Neuronal stem cell (in vitro differentiated cells): ENCODE measurements at regions not wholly inside any gene's neighbourhood (a gene's known extent, or its start where the extent isn't known, plus 50 kb on each side); places are given as distances from the start of the nearest gene placed in this dataset.

ENCODE experiments used
- DNase-seq: peaks from one replicate; pipeline ENCODE4 v3.0.0-alpha.2; 2013; ENCODE audit warnings: low spot score
- H2AFZ ChIP-seq: one replicate; pipeline ENCODE4 v1.6.1; 2013; ENCODE audit warnings: mild to moderate bottlenecking, low read length, inconsistent platforms
- H2AK5ac ChIP-seq: 2 replicates; pipeline ENCODE4 v1.6.1; 2013; ENCODE audit warnings: low read depth, mild to moderate bottlenecking, inconsistent platforms, low read length, moderate library complexity, mixed read lengths
- H2BK120ac ChIP-seq: 2 replicates; pipeline ENCODE4 v1.6.1; 2013; ENCODE audit warnings: low read depth, mild to moderate bottlenecking, inconsistent platforms, low read length, moderate library complexity, mixed read lengths
- H2BK12ac ChIP-seq: one replicate; pipeline ENCODE4 v1.6.1; 2013; ENCODE audit warnings: low read length, inconsistent platforms
- H2BK15ac ChIP-seq: 2 replicates; pipeline ENCODE4 v1.6.1; 2013; ENCODE audit warnings: mild to moderate bottlenecking, low read length, inconsistent platforms, mixed read lengths
- H2BK5ac ChIP-seq: one replicate; pipeline ENCODE4 v1.6.1; 2013; ENCODE audit warnings: inconsistent platforms, mild to moderate bottlenecking, low read length, moderate library complexity
- H3K14ac ChIP-seq: one replicate; pipeline ENCODE4 v1.6.1; 2013; ENCODE audit warnings: low read length, inconsistent platforms
- H3K18ac ChIP-seq: 2 replicates; pipeline ENCODE4 v1.6.1; 2013; ENCODE audit warnings: low read length, inconsistent platforms
- H3K23ac ChIP-seq: 2 replicates; pipeline ENCODE4 v1.6.1; 2013; ENCODE audit warnings: low read depth, mild to moderate bottlenecking, mixed read lengths, low read length, inconsistent platforms; ENCODE audit not compliant: poor library complexity
- H3K27ac ChIP-seq: replicated peaks from 3 replicates; pipeline ENCODE4 v1.5.1; 2013; ENCODE audit warnings: low read length, inconsistent platforms
- H3K27me3 ChIP-seq, 3 experiments: 2 replicates each; pipeline ENCODE4 v1.6.1; 2013; ENCODE audit warnings: low read length in 3 of 3, mild to moderate bottlenecking in 2 of 3, inconsistent platforms in 1 of 3, low read depth in 1 of 3, mixed read lengths in 1 of 3, moderate library complexity in 1 of 3; ENCODE audit not compliant: control insufficient read depth in 3 of 3, insufficient read depth in 3 of 3
- H3K36me3 ChIP-seq, 2 donors: replicated peaks in 1 of 2; 2 replicates each; pipeline ENCODE4 v1.6.1; 2013; ENCODE audit warnings: low read length in 2 of 2; ENCODE audit not compliant: control insufficient read depth in 2 of 2, insufficient read depth in 2 of 2
- H3K4ac ChIP-seq: 2 replicates; pipeline ENCODE4 v1.6.1; 2013; ENCODE audit warnings: inconsistent platforms, mild to moderate bottlenecking, low read length, moderate library complexity
- H3K4me1 ChIP-seq, 2 donors: 1 replicate in 1 of 2; 2 replicates in 1 of 2; pipeline ENCODE4 v1.6.1; 2013; ENCODE audit warnings: low read length in 2 of 2, low read depth in 1 of 2; ENCODE audit not compliant: control insufficient read depth in 2 of 2, insufficient read depth in 1 of 2
- H3K4me2 ChIP-seq: one replicate; pipeline ENCODE4 v1.6.1; 2013; ENCODE audit warnings: mild to moderate bottlenecking, low read length, inconsistent platforms; ENCODE audit not compliant: insufficient read depth, poor library complexity, severe bottlenecking
- H3K4me3 ChIP-seq, 2 donors: 2 replicates each; pipeline ENCODE4 v1.5.1; 2013; ENCODE audit warnings: low read length in 2 of 2, mild to moderate bottlenecking in 2 of 2, inconsistent platforms in 1 of 2, moderate library complexity in 1 of 2
- H3K79me1 ChIP-seq: one replicate; pipeline ENCODE4 v1.6.1; 2013; ENCODE audit warnings: low read depth, mild to moderate bottlenecking, inconsistent platforms, low read length, moderate library complexity
- H3K9ac ChIP-seq: one replicate; pipeline ENCODE4 v1.6.1; 2013; ENCODE audit warnings: mild to moderate bottlenecking, low read depth, low read length, inconsistent platforms; ENCODE audit not compliant: poor library complexity
- H3K9me3 ChIP-seq, 2 donors: replicated peaks in 1 of 2; 2 replicates each; pipeline versions ENCODE3 to v1.6.1; 2013; ENCODE audit warnings: low read length in 2 of 2, mild to moderate bottlenecking in 2 of 2, inconsistent platforms in 1 of 2, low read depth in 1 of 2, mixed read lengths in 1 of 2, moderate library complexity in 1 of 2; ENCODE audit not compliant: control insufficient read depth in 2 of 2, insufficient read depth in 1 of 2
- H4K8ac ChIP-seq: one replicate; pipeline ENCODE4 v1.6.1; 2013; ENCODE audit warnings: low read depth, mild to moderate bottlenecking, inconsistent platforms, low read length, moderate library complexity
- H4K91ac ChIP-seq: one replicate; pipeline ENCODE4 v1.6.1; 2013; ENCODE audit warnings: low read length, low read depth, mild to moderate bottlenecking, inconsistent platforms; ENCODE audit not compliant: poor library complexity
- WGBS, 2 donors: extraction: QIAGEN DNeasy Blood & Tissue Kit; methylation state at CpG; one replicate each; pipeline ENCODE4 v1.1.7; 2013; ENCODE audit warnings: missing lambda C conversion rate in 2 of 2, mixed read lengths in 1 of 2; ENCODE audit not compliant: insufficient read length in 2 of 2, insufficient replicate concordance in 1 of 2; ENCODE audit errors: extremely low coverage in 2 of 2; 5-methylcytosine and 5-hydroxymethylcytosine counted together

GRCh38 chr3:34942256-34942655, 697.1 kb upstream of the ARPP21 start:
- Histone ChIP-seq H3K18ac (no peak overlapping the region), H2BK15ac (no peak overlapping the region), H3K27me3 (no peaks in the 10 kb centered on the region), H3K4me1 (peaks cover 0 to 1% of the 10 kb centered on the region in 2 donors), H3K27ac (no peak overlapping the region), H3K9ac (no peak overlapping the region), H3K4ac (no peak overlapping the region), H2BK120ac (no peak overlapping the region), H2BK5ac (no peak overlapping the region), H4K8ac (no peak overlapping the region), H4K91ac (no peak overlapping the region), H2AK5ac (no peak overlapping the region), H3K4me2 (no peak overlapping the region), H3K4me3 (no peak overlapping the region), H3K36me3 (no peaks in the 10 kb centered on the region), H2AFZ (no peak overlapping the region), H3K23ac (no peak overlapping the region), H3K79me1 (no peaks in the 10 kb centered on the region), H2BK12ac (no peak overlapping the region), H3K9me3 (no peaks in the 10 kb centered on the region), H3K14ac (no peak overlapping the region)
- DNase-seq, result no peak

GRCh38 chr3:34947834-34948233, 691.5 kb upstream of the ARPP21 start:
- Histone ChIP-seq H3K27me3 (no peaks in the 10 kb centered on the region), H3K4me3 (no peak overlapping the region), H3K4me2 (no peak overlapping the region), H3K9ac (no peak overlapping the region), H3K23ac (no peak overlapping the region), H3K4ac (no peak overlapping the region), H2AK5ac (no peak overlapping the region), H3K18ac (no peak overlapping the region), H4K91ac (no peak overlapping the region), H4K8ac (no peak overlapping the region), H3K27ac (no peak overlapping the region), H3K4me1 (peaks cover 0 to 3% of the 10 kb centered on the region in 2 donors), H3K14ac (no peak overlapping the region), H2BK15ac (no peak overlapping the region), H2BK120ac (no peak overlapping the region), H3K79me1 (no peaks in the 10 kb centered on the region), H3K36me3 (no peaks in the 10 kb centered on the region), H2BK12ac (no peak overlapping the region), H3K9me3 (no peaks in the 10 kb centered on the region), H2BK5ac (no peak overlapping the region), H2AFZ (no peak overlapping the region)
- peak; percentile 15 for DNase-seq

- Histone ChIP-seq H3K9ac (no peak overlapping the region), H3K36me3 (no peaks in the 10 kb centered on the region), H3K27ac (no peak overlapping the region), H3K27me3 (no peaks in the 10 kb centered on the region), H3K4me1 (peaks cover 0 to 3% of the 10 kb centered on the region in 2 donors), H3K18ac (no peak overlapping the region), H4K91ac (no peak overlapping the region), H2BK15ac (no peak overlapping the region), H3K79me1 (no peaks in the 10 kb centered on the region), H3K4me2 (no peak overlapping the region), H3K14ac (no peak overlapping the region), H4K8ac (no peak overlapping the region), H2AK5ac (no peak overlapping the region), H2BK5ac (no peak overlapping the region), H3K9me3 (no peaks in the 10 kb centered on the region), H2BK120ac (no peak overlapping the region), H2BK12ac (no peak overlapping the region), H3K4me3 (no peak overlapping the region), H3K23ac (no peak overlapping the region), H3K4ac (no peak overlapping the region), H2AFZ (no peak overlapping the region)
- DNase-seq, result no peak
- no CpG with 5 or more reads among the region's 1 CpG for WGBS, 2 donors
Observed at GRCh38 chr3:34948517-34948916, 690.8 kb upstream of the ARPP21 start.

GRCh38 chr3:34955680-34956079, 683.6 kb upstream of the ARPP21 start:
- H3K27me3 ChIP-seq, result no peaks in the 10 kb centered on the region
- H3K23ac ChIP-seq, result no peak overlapping the region
- H3K14ac ChIP-seq, result no peak overlapping the region
- no peak overlapping the region for H3K4ac ChIP-seq
- no peak overlapping the region for H3K4me3 ChIP-seq
- no peaks in the 10 kb centered on the region for H3K79me1 ChIP-seq
- no peak overlapping the region for H2BK120ac ChIP-seq
- no peak overlapping the region for H4K8ac ChIP-seq
- peaks cover 0 to 2% of the 10 kb centered on the region in 2 donors for H3K4me1 ChIP-seq
- no peaks in the 10 kb centered on the region for H3K36me3 ChIP-seq
- H2BK15ac ChIP-seq, result no peak overlapping the region
- H2AK5ac ChIP-seq, result no peak overlapping the region
- no peak overlapping the region for H3K18ac ChIP-seq
- no peaks in the 10 kb centered on the region for H3K9me3 ChIP-seq
- no peak overlapping the region for H3K9ac ChIP-seq
- no peak overlapping the region for H4K91ac ChIP-seq
- no CpG with 5 or more reads among the region's 1 CpG for WGBS, 2 donors
- DNase-seq, result no peak
- no peak overlapping the region for H2BK5ac ChIP-seq
- H3K4me2 ChIP-seq, result no peak overlapping the region
- no peak overlapping the region for H2AFZ ChIP-seq
- H3K27ac ChIP-seq, result no peak overlapping the region
- H2BK12ac ChIP-seq, result no peak overlapping the region
